Vagina (tissue), 2 donors: ENCODE measurements at regions not wholly inside any gene's neighbourhood (a gene's known extent, or its start where the extent isn't known, plus 50 kb on each side); places are given as distances from the start of the nearest gene placed in this dataset.

Experiments used
- CTCF ChIP-seq, 3 experiments: fragments of 450-650 bp in 2 of 3; fragments of 200-600 bp in 1 of 3; sonication (generic) in 1 of 3; IDR thresholded peaks; one replicate each; pipeline ENCODE4 v1.5.1; 2017 to 2019; ENCODE audit warnings: antibody characterized with exemption in 3 of 3, mild to moderate bottlenecking in 2 of 3, moderate library complexity in 2 of 3
- POLR2A ChIP-seq, 2 donors: fragments of 450-650 bp; IDR thresholded peaks; one replicate each; pipeline ENCODE4 v1.6.1; 2017; ENCODE audit warnings: antibody characterized with exemption in 2 of 2, mild to moderate bottlenecking in 2 of 2, moderate library complexity in 2 of 2
- POLR2AphosphoS5 ChIP-seq, 2 donors: sonication (generic); formaldehyde crosslinking; IDR thresholded peaks; one replicate each; pipeline ENCODE4 v1.9.0; 2017; ENCODE audit warnings: antibody characterized with exemption in 2 of 2, mild to moderate bottlenecking in 2 of 2, low read depth in 1 of 2; ENCODE audit not compliant: insufficient read depth in 1 of 2

- TF ChIP-seq CTCF (IDR thresholded peaks at IDR 0.05) (no peak), POLR2A (IDR thresholded peaks at IDR 0.05) (no peak), POLR2AphosphoS5 (IDR thresholded peaks at IDR 0.05; ENCODE audit: insufficient read depth in 1 of 2, low read depth in 1 of 2) (no peak)
Observed at GRCh38 chr12:114749065-114749464, 65.1 kb upstream of the TBX3 start.
